NB4 (cell line): ENCODE measurements at regions not wholly inside any gene's neighbourhood (a gene's known extent, or its start where the extent isn't known, plus 50 kb on each side); places are given as distances from the start of the nearest gene placed in this dataset.

ENCODE experiments used
- CTCF ChIP-seq: IDR thresholded peaks from one replicate; pipeline ENCODE4 v1.5.1; 2012; ENCODE audit warnings: low read depth, low read length
- MYC ChIP-seq: IDR thresholded peaks from 2 replicates; pipeline ENCODE4 v1.6.1; 2011; ENCODE audit warnings: low read depth, low read length

GRCh38 chr3:83039422-83039821 lies 1278.0 kb upstream of the GBE1 start:
- TF ChIP-seq CTCF = no peak
- TF ChIP-seq MYC = no peak
